ENCODE measurements at regions not wholly inside any gene's neighbourhood (a gene's known extent, or its start where the extent isn't known, plus 50 kb on each side); places are given as distances from the start of the nearest gene placed in this dataset.

DNA sequence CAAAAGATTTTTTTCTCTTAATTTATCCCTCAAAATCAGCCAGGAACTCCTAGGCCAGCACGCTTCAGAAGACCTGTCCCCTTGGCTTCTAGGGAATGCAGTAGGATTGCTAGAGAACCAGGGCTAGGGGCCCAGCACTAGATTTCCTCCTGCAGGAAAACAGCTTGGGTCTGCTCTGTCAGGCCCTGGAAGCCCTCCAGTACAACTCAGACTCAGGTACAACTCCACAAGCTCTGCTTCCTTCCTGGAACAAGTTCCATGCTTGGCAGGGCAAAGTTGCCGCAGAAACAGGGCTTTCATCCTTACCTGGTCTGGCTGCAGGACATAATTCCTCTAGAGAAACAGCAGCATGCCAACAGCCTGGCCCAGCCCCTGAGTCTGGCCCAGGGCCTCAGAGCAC, 96.1 kb upstream of the CTNNB1 start:
- no peak for DNase-seq (ENCODE audit: extremely low read depth, low read depth)
- TF ChIP-seq, protein P1, sequence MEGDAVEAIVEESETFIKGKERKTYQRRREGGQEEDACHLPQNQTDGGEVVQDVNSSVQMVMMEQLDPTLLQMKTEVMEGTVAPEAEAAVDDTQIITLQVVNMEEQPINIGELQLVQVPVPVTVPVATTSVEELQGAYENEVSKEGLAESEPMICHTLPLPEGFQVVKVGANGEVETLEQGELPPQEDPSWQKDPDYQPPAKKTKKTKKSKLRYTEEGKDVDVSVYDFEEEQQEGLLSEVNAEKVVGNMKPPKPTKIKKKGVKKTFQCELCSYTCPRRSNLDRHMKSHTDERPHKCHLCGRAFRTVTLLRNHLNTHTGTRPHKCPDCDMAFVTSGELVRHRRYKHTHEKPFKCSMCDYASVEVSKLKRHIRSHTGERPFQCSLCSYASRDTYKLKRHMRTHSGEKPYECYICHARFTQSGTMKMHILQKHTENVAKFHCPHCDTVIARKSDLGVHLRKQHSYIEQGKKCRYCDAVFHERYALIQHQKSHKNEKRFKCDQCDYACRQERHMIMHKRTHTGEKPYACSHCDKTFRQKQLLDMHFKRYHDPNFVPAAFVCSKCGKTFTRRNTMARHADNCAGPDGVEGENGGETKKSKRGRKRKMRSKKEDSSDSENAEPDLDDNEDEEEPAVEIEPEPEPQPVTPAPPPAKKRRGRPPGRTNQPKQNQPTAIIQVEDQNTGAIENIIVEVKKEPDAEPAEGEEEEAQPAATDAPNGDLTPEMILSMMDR (IDR thresholded peaks at IDR 0.05; ENCODE audit: low read depth, low read length, missing control alignments), result no peak
- H3K4me3 ChIP-seq (replicated peaks; ENCODE audit: low read depth, low read length), result no peak overlapping the region

GRCh38 chr3:41104147-41104546, 95.2 kb upstream of the CTNNB1 start:
- DNase-seq (ENCODE audit: extremely low read depth, low read depth), result no peak
- no peak overlapping the region for H3K4me3 ChIP-seq (replicated peaks; ENCODE audit: low read depth, low read length)
- TF ChIP-seq, protein P1 (IDR thresholded peaks at IDR 0.05; ENCODE audit: low read depth, low read length, missing control alignments), result no peak

DNA sequence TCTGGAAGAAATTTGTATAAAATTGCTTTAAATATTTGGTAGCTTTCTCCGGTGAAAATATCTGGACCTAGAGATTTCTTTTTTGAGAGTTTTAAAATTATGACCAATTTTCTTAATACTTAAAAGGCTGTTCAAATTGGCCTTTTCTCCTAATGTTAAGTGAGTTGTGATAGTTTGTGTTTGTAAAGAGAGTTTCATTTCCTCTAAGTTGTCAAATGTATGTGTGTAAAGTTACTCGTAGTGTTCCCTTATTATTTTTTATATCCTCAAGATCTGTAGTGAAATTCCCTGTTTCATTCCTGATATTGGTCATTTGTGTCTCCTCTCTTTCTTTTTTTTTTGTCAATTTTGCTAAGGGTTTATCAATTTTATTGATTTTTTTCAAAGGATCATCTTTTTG, 92.6 kb upstream of the CTNNB1 start:
- no peak overlapping the region for H3K4me3 ChIP-seq (replicated peaks; ENCODE audit: low read depth, low read length)
- TF ChIP-seq, protein P1 (IDR thresholded peaks at IDR 0.05; ENCODE audit: low read depth, low read length, missing control alignments), result no peak
- DNase-seq (ENCODE audit: extremely low read depth, low read depth), result no peak

DNA sequence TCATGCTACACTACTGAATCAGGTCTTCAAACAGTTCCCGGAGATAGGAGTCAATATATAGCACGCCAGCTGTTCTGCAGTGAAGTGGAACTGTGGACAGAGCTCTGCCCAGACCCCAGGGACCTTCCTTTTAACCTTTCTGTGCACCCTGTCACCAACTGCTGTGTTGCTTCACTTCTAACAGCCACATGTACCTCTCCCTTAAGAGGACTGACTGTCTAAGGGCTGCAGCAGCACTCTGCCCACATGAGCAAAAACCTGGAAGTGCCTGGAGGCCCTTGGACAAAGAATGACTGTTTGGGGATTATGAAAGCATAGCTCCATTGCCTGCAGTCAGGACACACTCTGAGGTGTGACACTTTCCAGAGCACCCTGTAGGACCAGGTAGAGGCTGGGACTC, 88.3 kb upstream of the CTNNB1 start:
- no peak overlapping the region for H3K4me3 ChIP-seq (replicated peaks; ENCODE audit: low read depth, low read length)
- TF ChIP-seq, protein P1 (IDR thresholded peaks at IDR 0.05; ENCODE audit: low read depth, low read length, missing control alignments), result no peak
- no peak for DNase-seq (ENCODE audit: extremely low read depth, low read depth)

DNA sequence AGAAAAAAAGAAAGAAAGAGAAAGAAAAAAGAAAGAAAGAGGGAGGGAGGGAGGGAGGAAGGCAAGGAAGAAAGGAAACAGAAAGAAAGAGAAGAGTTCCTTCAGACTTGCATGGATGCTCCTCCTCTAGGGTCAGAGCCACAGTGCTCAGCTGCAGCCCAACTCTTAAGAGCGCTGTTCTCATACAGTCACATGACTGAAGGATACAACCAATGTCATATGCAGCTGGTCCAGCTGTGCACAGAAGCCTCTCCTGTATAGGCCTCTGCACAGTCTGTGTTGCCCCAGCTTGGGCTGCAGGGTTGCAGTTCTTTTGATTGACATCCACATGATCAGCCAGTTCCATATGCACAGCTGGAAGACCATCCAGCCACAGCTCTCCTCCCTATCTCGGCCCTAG, 86.8 kb upstream of the CTNNB1 start:
- TF ChIP-seq, protein P1 (IDR thresholded peaks at IDR 0.05; ENCODE audit: low read depth, low read length, missing control alignments), result no peak
- no peak overlapping the region for H3K4me3 ChIP-seq (replicated peaks; ENCODE audit: low read depth, low read length)

DNA sequence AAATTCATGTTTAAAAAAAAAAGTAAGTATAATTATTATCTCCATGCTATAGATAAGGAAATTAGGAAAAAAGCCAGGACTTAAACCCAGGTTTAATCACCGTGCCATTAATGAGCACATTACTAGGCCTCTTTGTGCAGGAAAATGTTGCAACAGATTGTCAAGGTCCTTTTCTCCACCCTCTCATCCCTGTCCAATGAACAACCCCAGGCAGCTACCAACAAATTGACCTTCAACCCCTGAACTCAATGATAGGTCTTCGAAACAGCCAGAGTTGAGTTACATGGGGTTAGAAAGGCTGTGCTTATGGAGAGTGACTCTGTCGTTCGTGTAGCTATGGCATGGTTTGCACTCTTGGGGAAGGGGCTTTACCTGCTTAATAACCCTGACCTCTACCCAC, 84.2 kb upstream of the CTNNB1 start:
- H3K4me3 ChIP-seq (replicated peaks; ENCODE audit: low read depth, low read length), result no peak overlapping the region
- DNase-seq (ENCODE audit: extremely low read depth, low read depth), result no peak
- TF ChIP-seq, protein P1 (IDR thresholded peaks at IDR 0.05; ENCODE audit: low read depth, low read length, missing control alignments), result no peak

More for the DNA sequence above, 86.8 kb upstream of the CTNNB1 start:
- DNase-seq (ENCODE audit: extremely low read depth, low read depth), result no peak

DNA sequence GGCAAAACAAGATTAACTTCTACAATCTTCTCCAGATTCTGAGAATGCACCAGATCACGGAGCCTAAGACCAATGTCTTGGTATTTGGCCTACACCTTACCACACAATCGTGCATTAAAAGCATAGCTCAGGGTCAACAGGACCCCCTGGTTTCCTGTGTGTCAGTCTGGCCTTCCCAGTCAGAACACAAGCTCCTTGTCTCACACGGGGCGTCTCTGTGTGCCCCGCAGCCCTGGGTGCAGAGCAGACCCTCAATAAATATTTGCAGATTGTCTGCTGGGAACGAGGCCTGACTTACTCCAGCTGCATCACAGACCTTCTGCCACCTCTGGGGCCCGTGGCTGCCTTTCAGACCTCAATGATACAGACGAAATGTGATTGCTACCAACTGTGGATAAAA, 82.5 kb upstream of the CTNNB1 start:
- no peak for DNase-seq (ENCODE audit: extremely low read depth, low read depth)
- H3K4me3 ChIP-seq (replicated peaks; ENCODE audit: low read depth, low read length), result no peak overlapping the region
- TF ChIP-seq, protein P1 (IDR thresholded peaks at IDR 0.05; ENCODE audit: low read depth, low read length, missing control alignments), result no peak

All from HFF-Myc (cell line).